HEK293T (cell line): ENCODE measurements at regions not wholly inside any gene's neighbourhood (a gene's known extent, or its start where the extent isn't known, plus 50 kb on each side); places are given as distances from the start of the nearest gene placed in this dataset.

ENCODE experiments used
- CTCF ChIA-PET: fragments of 350-600 bp; formaldehyde crosslinking; extraction: SDS; loops from one replicate; lab custom pipeline; 2021; ENCODE audit warnings: antibody characterized with exemption, inconsistent platforms; lab: Yijun Ruan, JAX
- POLR2A ChIA-PET: fragments of 350-600 bp; formaldehyde crosslinking; extraction: SDS; loops from one replicate; lab custom pipeline; 2020; ENCODE audit warnings: antibody characterized with exemption, inconsistent platforms; lab: Yijun Ruan, JAX
- DNase-seq: peaks from one replicate; pipeline ENCODE4 v3.0.0; 2012; ENCODE audit warnings: mixed read lengths; ENCODE audit errors: extremely low spot score
- ARNT ChIP-seq: fragments of 450-650 bp; IDR thresholded peaks from 2 replicates; pipeline ENCODE4 v1.6.1; 2017; ENCODE audit warnings: mild to moderate bottlenecking
- BHLHE40 ChIP-seq: fragments of 450-650 bp; IDR thresholded peaks from 2 replicates; pipeline ENCODE4 v1.6.1; 2016; ENCODE audit warnings: mild to moderate bottlenecking, moderate library complexity, borderline replicate concordance
- CTBP1 ChIP-seq: fragments of 450-650 bp; IDR thresholded peaks from 2 replicates; pipeline ENCODE4 v1.6.1; 2016; ENCODE audit warnings: borderline replicate concordance
- ELF4 ChIP-seq: fragments of 450-650 bp; IDR thresholded peaks from 2 replicates; pipeline ENCODE4 v1.6.1; 2017; ENCODE audit warnings: antibody characterized with exemption
- FOXA1 ChIP-seq: fragments of 450-650 bp; IDR thresholded peaks from 2 replicates; pipeline ENCODE4 v1.6.1; 2016; ENCODE audit warnings: mild to moderate bottlenecking
- FOXK2 ChIP-seq: fragments of 450-650 bp; IDR thresholded peaks from 2 replicates; pipeline ENCODE4 v1.6.1; 2016; ENCODE audit warnings: mild to moderate bottlenecking
- FOXM1 ChIP-seq: fragments of 450-650 bp; IDR thresholded peaks from 2 replicates; pipeline ENCODE4 v1.6.1; 2017; ENCODE audit warnings: mild to moderate bottlenecking, borderline replicate concordance
- HDGF ChIP-seq: fragments of 450-650 bp; IDR thresholded peaks from 2 replicates; pipeline ENCODE4 v1.6.1; 2017; ENCODE audit warnings: antibody characterized with exemption, borderline replicate concordance
- L3MBTL2 ChIP-seq: fragments of 450-650 bp; conservative IDR thresholded peaks from 2 replicates; pipeline ENCODE4 v1.6.1; 2016; ENCODE audit warnings: mild to moderate bottlenecking
- LEF1 ChIP-seq: fragments of 450-650 bp; IDR thresholded peaks from 2 replicates; pipeline ENCODE4 v1.6.1; 2017; ENCODE audit warnings: mild to moderate bottlenecking, borderline replicate concordance
- NFRKB ChIP-seq: fragments of 450-650 bp; IDR thresholded peaks from 2 replicates; pipeline ENCODE4 v1.6.1; 2016; ENCODE audit warnings: mild to moderate bottlenecking, moderate library complexity
- SP1 ChIP-seq: fragments of 450-650 bp; IDR thresholded peaks from 2 replicates; pipeline ENCODE4 v1.6.1; 2017
- SUZ12 ChIP-seq: fragments of 450-650 bp; IDR thresholded peaks from 2 replicates; pipeline ENCODE4 v1.6.1; 2016; ENCODE audit warnings: mild to moderate bottlenecking
- TARDBP ChIP-seq: fragments of 450-650 bp; IDR thresholded peaks from 2 replicates; pipeline ENCODE4 v1.6.1; 2016
- ZNF384 ChIP-seq: fragments of 450-650 bp; IDR thresholded peaks from 2 replicates; pipeline ENCODE4 v1.6.1; 2016
- TF ChIP-seq, protein P1 (sequence below): fragments of 450-650 bp; IDR thresholded peaks from 2 replicates; pipeline ENCODE4 v1.6.1; 2016

DNA sequence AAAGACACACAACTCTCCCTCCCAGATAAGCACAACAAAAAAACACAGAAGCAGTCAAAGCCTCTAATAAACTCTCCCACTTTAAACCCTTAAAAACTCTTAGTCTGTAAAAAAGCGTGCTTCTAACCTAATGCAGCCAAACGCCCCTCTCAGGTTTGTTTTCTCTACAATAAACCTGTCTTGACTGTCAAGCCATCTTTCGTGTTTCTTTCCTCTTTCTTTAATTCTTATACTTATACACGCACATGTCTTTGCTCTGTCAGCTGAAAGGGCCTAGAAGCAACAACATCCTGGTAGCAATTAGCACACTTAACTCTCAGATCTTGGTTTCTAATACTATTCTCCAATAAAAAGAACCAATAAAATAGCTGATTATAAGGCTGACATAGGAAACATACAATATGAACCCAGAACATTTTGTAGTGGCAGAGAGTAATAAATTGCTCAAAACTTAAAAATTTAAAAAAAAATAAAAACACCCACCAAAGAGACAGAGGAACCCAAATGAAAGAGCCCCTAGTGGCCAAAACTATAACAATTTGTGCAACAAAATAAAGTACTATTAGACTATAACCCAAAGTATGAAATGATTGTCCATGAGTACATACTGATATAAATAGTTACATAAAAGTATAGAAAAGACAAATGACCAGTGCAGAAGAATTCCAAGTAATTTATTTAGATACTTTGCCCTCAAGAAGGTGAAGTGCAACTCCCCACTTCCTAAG, 440.4 kb upstream of the ADGRL3 start:
- TF ChIP-seq FOXA1 (no peak), NFRKB (no peak), LEF1 (no peak)
- TF ChIP-seq, protein P1, sequence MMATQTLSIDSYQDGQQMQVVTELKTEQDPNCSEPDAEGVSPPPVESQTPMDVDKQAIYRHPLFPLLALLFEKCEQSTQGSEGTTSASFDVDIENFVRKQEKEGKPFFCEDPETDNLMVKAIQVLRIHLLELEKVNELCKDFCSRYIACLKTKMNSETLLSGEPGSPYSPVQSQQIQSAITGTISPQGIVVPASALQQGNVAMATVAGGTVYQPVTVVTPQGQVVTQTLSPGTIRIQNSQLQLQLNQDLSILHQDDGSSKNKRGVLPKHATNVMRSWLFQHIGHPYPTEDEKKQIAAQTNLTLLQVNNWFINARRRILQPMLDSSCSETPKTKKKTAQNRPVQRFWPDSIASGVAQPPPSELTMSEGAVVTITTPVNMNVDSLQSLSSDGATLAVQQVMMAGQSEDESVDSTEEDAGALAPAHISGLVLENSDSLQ, result no peak
- ChIA-PET POLR2A (no interaction called here), CTCF (interaction anchor here (0.6 kb wide), 1 partner anchor 410 kb away, joined by 3 read pairs; no protein-coding TSS in a partner anchor)
- DNase-seq, result no peak

DNA sequence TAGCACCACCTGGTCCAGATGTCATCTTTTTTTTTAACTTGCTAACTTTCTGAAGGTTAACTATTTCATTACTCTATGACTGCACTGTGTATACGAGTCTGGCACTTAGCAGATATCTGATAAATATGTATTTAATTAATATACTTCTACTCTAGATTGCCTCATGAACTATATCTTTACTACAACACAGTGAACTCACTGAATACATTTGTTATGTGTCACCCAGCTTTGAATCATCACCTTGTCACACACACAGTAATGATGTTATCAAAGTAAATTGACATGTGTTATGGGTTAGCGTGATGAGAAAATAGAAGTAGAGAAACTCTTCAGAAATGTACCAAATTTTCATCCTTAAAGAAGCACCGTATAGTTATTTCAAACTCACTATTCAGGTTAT, 419.3 kb upstream of the ADGRL3 start:
- POLR2A ChIA-PET, result no interaction called here
- TF ChIP-seq CTBP1, result no peak
- no peak for TF ChIP-seq BHLHE40
- no peak for TF ChIP-seq TARDBP
- no peak for TF ChIP-seq ARNT
- no peak for TF ChIP-seq FOXA1
- TF ChIP-seq SP1, result no peak
- no peak for TF ChIP-seq ELF4
- TF ChIP-seq FOXK2, result no peak
- no peak for TF ChIP-seq SUZ12
- no peak for TF ChIP-seq LEF1
- no peak for TF ChIP-seq L3MBTL2
- TF ChIP-seq, protein P1, result no peak
- TF ChIP-seq NFRKB, result no peak
- CTCF ChIA-PET, result no interaction called here
- DNase-seq, result no peak

DNA sequence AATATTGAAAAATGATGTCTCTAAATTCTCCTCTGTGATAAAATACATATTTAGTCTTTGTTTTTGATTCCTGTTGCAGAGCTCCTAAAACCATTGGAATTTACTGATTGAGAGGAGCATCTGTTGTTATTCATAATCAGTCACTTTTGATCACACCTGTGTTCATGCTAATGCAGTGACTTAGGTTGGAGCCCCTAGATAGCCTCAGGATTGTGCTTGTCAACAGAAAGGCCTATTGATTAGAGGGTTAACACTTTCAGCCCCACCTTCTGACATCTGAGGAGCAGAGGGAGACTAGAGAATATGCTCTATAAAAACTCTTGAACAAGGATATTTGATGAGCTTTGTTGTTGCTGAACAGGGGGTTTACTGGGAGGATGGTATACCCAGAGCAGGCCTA, 409.5 kb upstream of the ADGRL3 start:
- DNase-seq, result no peak
- TF ChIP-seq HDGF (no peak), FOXM1 (no peak), CTBP1 (no peak), NFRKB (no peak), ELF4 (no peak), FOXK2 (no peak), L3MBTL2 (no peak), BHLHE40 (no peak), SP1 (no peak), LEF1 (no peak), ARNT (no peak), TARDBP (no peak), SUZ12 (no peak), FOXA1 (no peak), ZNF384 (no peak)
- TF ChIP-seq, protein P1, result no peak
- ChIA-PET POLR2A (no interaction called here), CTCF (no interaction called here)

DNA sequence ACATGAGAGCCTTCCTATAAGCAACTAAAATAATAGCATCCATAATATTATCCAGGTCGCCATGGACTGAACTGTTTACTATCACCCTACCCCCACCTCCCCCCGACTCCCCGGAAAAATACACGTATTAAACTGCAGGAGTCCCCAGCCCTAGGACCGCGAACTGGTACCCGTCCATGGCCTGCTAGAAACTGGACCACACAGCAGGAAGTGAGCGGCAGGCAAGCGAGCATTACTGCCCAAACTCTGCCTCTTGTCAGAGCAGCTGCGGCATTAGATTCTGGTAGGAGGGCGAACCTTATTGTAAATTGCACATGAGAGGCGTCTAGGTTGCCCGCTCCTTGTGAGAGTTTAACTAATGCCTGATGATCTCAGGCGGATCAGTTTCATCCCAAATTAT, 405.8 kb upstream of the ADGRL3 start:
- CTCF ChIA-PET, result no interaction called here
- no peak for DNase-seq
- TF ChIP-seq CTBP1, result no peak
- no peak for TF ChIP-seq BHLHE40
- TF ChIP-seq, protein P1, result no peak
- no peak for TF ChIP-seq HDGF
- no peak for TF ChIP-seq FOXA1
- no peak for TF ChIP-seq SP1
- no peak for TF ChIP-seq ARNT
- no peak for TF ChIP-seq SUZ12
- no peak for TF ChIP-seq FOXK2
- TF ChIP-seq FOXM1, result no peak
- no peak for TF ChIP-seq L3MBTL2
- no peak for TF ChIP-seq ZNF384
- TF ChIP-seq NFRKB, result no peak
- no peak for TF ChIP-seq ELF4
- TF ChIP-seq TARDBP, result no peak
- TF ChIP-seq LEF1, result no peak
- POLR2A ChIA-PET, result no interaction called here

DNA sequence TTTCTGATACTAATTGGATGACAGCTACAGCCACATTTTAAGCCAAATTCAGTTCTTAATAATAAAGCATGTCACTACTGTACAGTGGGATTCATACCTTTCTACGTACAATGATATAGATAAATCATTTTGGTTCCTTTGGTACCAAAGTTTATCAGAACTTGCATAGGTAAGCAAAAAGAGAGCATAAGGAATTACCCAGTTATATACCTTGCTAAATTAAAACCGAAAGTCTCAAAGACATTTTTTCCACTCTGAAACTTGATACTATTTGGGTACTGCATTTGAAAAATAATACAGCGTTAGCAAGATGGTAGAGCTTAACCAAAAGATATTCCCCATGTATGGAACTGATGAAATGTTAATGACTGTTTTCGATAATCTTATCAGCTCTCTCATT, 400.9 kb upstream of the ADGRL3 start:
- no peak for DNase-seq
- TF ChIP-seq ELF4, result no peak
- no peak for TF ChIP-seq TARDBP
- no peak for TF ChIP-seq SUZ12
- TF ChIP-seq BHLHE40, result no peak
- TF ChIP-seq, protein P1, result no peak
- TF ChIP-seq NFRKB, result no peak
- no peak for TF ChIP-seq FOXA1
- TF ChIP-seq ZNF384, result no peak
- no peak for TF ChIP-seq LEF1
- TF ChIP-seq ARNT, result no peak
- no peak for TF ChIP-seq CTBP1
- TF ChIP-seq SP1, result no peak
- no peak for TF ChIP-seq FOXK2
- POLR2A ChIA-PET, result no interaction called here
- CTCF ChIA-PET, result no interaction called here
